Prostate gland (tissue), 1 donor: ENCODE measurements at regions not wholly inside any gene's neighbourhood (a gene's known extent, or its start where the extent isn't known, plus 50 kb on each side); places are given as distances from the start of the nearest gene placed in this dataset.

Source experiments
- POLR2A ChIP-seq: fragments of 450-650 bp; IDR thresholded peaks from one replicate; pipeline ENCODE4 v1.6.1; 2016; ENCODE audit warnings: antibody characterized with exemption, mild to moderate bottlenecking
- POLR2AphosphoS5 ChIP-seq: sonication (generic); formaldehyde crosslinking; IDR thresholded peaks from one replicate; pipeline ENCODE4 v1.6.1; 2017; ENCODE audit warnings: antibody characterized with exemption

- TF ChIP-seq POLR2A (no peak), POLR2AphosphoS5 (no peak)
Observed at GRCh38 chr14:87411370-87411769, 581.6 kb downstream of the GALC start.
